ENCODE measurements at regions not wholly inside any gene's neighbourhood (a gene's known extent, or its start where the extent isn't known, plus 50 kb on each side); places are given as distances from the start of the nearest gene placed in this dataset.

DNA sequence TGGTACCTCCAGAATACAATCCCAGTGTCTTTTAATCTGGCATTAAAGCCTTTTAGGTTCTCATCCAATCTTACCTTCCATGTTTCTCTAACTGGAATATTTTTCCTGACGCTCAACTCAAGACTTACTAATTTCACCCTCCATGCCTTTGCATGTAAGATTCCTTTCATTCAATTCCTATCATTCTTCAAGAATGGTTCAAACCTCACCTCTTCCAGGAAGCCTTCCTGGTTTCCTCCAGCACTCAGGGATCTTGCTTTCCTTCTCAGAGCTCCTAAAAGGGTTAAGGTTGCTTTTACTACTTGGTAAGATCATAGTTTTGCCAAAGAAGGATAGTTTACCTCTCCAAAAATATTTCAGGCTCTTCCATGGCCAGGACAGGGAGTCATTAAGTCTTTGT is 91.2 kb upstream of the CACNA1E start:
- Histone ChIP-seq H3K36me3 (no peaks in the 10 kb centered on the region), H3K27ac (no peak overlapping the region), H3K4me3 (no peak overlapping the region), H3K9me3 (no peaks in the 10 kb centered on the region), H3K27me3 (peaks cover 18% of the 10 kb centered on the region), H3K4me1 (no peaks in the 10 kb centered on the region)
- 86% methylated on average over 1 of the region's 1 CpG for WGBS
- TF ChIP-seq, protein P1, sequence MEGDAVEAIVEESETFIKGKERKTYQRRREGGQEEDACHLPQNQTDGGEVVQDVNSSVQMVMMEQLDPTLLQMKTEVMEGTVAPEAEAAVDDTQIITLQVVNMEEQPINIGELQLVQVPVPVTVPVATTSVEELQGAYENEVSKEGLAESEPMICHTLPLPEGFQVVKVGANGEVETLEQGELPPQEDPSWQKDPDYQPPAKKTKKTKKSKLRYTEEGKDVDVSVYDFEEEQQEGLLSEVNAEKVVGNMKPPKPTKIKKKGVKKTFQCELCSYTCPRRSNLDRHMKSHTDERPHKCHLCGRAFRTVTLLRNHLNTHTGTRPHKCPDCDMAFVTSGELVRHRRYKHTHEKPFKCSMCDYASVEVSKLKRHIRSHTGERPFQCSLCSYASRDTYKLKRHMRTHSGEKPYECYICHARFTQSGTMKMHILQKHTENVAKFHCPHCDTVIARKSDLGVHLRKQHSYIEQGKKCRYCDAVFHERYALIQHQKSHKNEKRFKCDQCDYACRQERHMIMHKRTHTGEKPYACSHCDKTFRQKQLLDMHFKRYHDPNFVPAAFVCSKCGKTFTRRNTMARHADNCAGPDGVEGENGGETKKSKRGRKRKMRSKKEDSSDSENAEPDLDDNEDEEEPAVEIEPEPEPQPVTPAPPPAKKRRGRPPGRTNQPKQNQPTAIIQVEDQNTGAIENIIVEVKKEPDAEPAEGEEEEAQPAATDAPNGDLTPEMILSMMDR (IDR thresholded peaks at IDR 0.05), result no peak
- TF ChIP-seq EP300 (IDR thresholded peaks at IDR 0.05), result no peak
- no peak for DNase-seq (ENCODE audit: low spot score in 2 of 2)

DNA sequence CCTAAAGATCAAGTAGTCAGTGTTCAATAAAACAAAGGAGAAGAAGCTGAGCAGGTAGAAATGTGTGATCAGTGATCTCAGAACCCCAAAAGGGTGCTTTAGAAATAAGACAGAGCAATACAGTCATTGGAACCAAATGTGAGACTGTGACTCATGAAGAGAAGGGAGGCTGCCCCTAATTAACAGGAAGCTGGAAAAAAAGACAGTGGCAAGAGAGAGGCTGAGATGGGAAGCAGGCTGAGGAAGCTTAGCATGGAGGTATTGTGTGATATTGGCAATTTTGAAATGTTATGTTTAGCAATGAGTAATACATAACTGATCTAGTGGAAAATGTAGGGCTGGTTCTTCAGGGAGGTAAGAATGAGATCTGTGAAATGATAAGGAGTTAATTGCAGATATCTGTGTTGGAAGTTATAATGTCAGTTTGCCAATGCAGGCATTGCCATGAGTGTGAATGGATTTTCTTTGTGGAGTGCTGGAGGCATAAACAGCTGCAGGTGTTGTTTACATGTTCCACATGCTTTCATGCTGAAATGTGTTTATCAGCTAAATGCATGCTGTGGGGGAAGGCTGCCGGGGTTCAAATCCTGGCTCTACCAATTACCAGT is 90.6 kb upstream of the CACNA1E start:
- H3K4me3 ChIP-seq, result no peak overlapping the region
- no peak for DNase-seq (ENCODE audit: low spot score in 2 of 2)
- 43% methylated on average over 1 of the region's 1 CpG for WGBS
- TF ChIP-seq POLR2A (IDR thresholded peaks at IDR 0.05) (no peak), EP300 (IDR thresholded peaks at IDR 0.05) (no peak), POLR2AphosphoS5 (IDR thresholded peaks at IDR 0.05) (no peak)
- TF ChIP-seq, protein P1 (IDR thresholded peaks at IDR 0.05), result no peak
- H3K9me3 ChIP-seq, result no peaks in the 10 kb centered on the region
- no peak overlapping the region for H3K27ac ChIP-seq
- H3K36me3 ChIP-seq, result no peaks in the 10 kb centered on the region
- no peaks in the 10 kb centered on the region for H3K4me1 ChIP-seq
- H3K27me3 ChIP-seq, result peaks cover 18% of the 10 kb centered on the region

DNA sequence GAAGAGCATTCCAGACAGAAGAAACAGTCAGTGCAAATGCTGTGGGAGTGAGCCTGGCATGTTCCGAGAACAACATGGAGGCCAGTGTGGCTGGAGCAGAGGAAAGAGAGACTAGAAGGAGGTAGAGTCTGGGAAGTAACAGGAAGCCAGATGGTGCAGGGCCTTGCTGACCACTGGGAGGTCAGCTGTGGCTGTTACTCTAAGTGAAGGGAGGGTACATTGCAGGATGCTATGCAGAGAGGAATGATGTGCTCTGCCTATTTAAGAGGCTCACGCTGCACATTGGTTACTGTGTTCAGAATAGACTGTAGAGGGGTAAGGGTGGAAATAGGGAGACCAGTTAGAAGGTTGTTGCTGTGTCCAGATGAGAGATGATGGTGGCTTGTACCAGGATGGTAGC is 88.6 kb upstream of the CACNA1E start:
- Histone ChIP-seq H3K27me3 (peaks cover 15% of the 10 kb centered on the region), H3K27ac (no peak overlapping the region), H3K36me3 (no peaks in the 10 kb centered on the region), H3K4me3 (no peak overlapping the region), H3K9me3 (no peaks in the 10 kb centered on the region), H3K4me1 (no peaks in the 10 kb centered on the region)
- 87% methylated on average over 2 of the region's 2 CpGs for WGBS
- TF ChIP-seq POLR2AphosphoS5 (IDR thresholded peaks at IDR 0.05) (no peak), POLR2A (IDR thresholded peaks at IDR 0.05) (no peak), EP300 (IDR thresholded peaks at IDR 0.05) (no peak)
- TF ChIP-seq, protein P1 (IDR thresholded peaks at IDR 0.05), result no peak
- no peak for DNase-seq (ENCODE audit: low spot score in 2 of 2)

DNA sequence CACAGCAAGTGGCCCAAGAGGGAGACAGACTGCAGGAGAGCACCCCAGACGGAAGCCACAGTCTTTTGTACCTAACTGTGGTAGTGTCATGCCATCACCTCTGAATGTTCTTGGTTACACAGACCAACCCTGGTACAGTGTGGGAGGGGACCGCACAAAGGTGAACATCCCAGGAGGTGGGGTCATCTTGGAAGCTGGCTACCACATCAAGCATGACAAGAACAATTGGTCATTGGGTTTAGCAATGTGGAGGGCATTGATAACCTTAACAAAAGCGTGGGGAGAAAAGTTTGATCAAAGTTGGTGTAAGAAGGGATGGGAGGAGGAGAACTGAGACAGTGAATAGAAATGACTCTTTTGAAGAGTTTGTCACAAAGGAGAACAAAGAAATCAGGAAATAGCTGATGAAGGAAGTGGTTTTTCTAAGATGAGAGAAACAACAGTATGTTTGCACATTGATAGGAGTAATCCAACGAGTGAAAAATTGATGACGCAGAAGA is 87.1 kb upstream of the CACNA1E start:
- Histone ChIP-seq H3K4me3 (no peak overlapping the region), H3K27ac (no peak overlapping the region), H3K9me3 (no peaks in the 10 kb centered on the region), H3K27me3 (peaks cover 11% of the 10 kb centered on the region), H3K4me1 (no peaks in the 10 kb centered on the region), H3K36me3 (no peaks in the 10 kb centered on the region)
- DNase-seq (ENCODE audit: low spot score in 2 of 2), result no peak
- no peak for TF ChIP-seq EP300 (IDR thresholded peaks at IDR 0.05)
- TF ChIP-seq, protein P1 (IDR thresholded peaks at IDR 0.05), result no peak
- TF ChIP-seq POLR2A (IDR thresholded peaks at IDR 0.05), result no peak
- TF ChIP-seq POLR2AphosphoS5 (IDR thresholded peaks at IDR 0.05), result no peak
- WGBS, result 74% methylated on average over 4 of the region's 5 CpGs

DNA sequence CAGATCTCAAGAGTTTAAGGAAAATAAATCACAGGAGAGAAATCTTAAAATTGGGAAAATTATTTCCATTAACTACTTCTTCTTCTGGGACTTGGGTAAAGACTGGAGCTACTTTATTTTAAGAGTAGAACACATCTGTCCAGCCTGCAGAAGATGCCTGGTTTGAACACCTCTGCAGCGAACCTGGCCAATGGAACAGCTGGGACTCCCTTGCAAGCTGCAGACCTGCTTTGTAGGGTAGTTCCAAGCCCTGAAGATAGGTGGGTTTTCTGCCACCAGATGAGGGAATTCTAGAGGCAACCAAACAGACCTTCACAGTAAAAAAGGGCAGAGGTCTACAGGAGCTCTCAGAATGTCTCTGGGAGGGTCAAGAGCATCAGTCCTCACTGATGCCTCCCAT is 86.5 kb upstream of the CACNA1E start:
- Histone ChIP-seq H3K27me3 (peaks cover 11% of the 10 kb centered on the region), H3K9me3 (no peaks in the 10 kb centered on the region), H3K27ac (no peak overlapping the region), H3K4me3 (no peak overlapping the region), H3K36me3 (no peaks in the 10 kb centered on the region), H3K4me1 (no peaks in the 10 kb centered on the region)
- WGBS, result 100% methylated on average over 1 of the region's 1 CpG
- TF ChIP-seq POLR2A (IDR thresholded peaks at IDR 0.05), result no peak
- TF ChIP-seq POLR2AphosphoS5 (IDR thresholded peaks at IDR 0.05), result no peak
- TF ChIP-seq, protein P1 (IDR thresholded peaks at IDR 0.05), result no peak
- TF ChIP-seq EP300 (IDR thresholded peaks at IDR 0.05), result no peak
- DNase-seq (ENCODE audit: low spot score in 2 of 2), result no peak

All from suprapubic skin (tissue), 4 donors.